ENCODE measurements at regions not wholly inside any gene's neighbourhood (a gene's known extent, or its start where the extent isn't known, plus 50 kb on each side); places are given as distances from the start of the nearest gene placed in this dataset.

DNA sequence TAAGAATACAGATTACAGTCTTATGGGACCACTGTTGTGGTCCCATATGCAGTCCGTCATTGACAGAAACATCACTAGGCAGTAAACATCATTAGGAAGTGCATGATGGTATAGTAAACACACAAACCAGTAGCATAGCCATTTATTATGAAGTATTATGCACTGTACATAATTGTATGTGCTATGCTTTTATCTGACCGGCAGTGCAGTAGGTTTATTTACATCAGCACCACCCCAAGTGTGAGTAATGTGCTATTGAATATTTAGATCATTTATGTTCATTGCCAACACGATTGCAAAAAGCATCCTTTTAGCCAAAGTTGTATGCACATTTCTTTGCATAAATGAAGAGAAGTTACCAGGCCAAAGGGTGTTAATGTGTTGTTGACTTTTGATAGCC lies 531.6 kb upstream of the TBX3 start:
- no peak for DNase-seq (ENCODE audit: low read depth)

DNA sequence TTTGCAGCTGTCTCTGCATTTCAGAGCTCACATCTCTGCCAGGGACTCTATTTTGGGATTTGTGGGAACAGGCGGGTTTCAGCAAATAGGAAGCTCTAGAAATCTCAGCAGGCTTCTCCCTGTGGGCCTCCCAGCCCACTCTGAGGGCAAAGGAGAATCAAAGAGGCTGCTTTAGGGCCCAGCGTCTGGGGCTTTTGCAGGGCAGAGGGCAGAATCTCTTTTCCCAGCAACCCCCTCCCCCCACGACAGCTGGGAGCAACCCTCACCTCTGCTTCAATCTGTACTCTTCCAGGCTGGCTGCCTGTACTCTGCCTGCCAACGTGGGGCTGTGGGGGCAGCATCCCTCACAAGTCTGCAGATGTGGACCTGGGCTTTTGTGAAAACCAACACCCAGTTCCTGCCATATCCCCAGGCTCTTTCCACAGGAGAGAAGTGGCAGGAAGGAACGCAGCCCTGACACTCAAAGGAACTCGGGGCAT lies 529.6 kb upstream of the TBX3 start:
- no peak for DNase-seq (ENCODE audit: low read depth)

DNA sequence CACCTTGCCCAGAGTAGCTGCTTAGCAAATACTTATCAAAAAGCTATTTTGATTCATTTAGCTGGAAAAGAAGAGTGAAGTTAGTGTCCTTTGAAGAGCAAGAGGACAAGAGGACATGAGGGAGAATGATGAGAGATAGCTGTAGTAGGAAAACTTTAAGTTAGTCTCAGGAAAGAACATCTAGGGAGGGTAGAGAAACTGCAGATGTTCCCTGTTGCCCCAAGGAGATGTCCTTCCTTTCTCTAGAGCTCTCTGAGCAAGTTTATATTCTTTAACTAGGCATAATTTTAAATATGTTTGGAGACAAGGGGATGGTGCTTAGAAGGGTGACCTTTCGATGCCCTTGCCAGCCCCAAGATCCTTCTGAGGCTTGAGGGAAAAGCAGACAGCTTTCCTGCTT lies 529.1 kb upstream of the TBX3 start:
- no peak for DNase-seq (ENCODE audit: low read depth)

DNA sequence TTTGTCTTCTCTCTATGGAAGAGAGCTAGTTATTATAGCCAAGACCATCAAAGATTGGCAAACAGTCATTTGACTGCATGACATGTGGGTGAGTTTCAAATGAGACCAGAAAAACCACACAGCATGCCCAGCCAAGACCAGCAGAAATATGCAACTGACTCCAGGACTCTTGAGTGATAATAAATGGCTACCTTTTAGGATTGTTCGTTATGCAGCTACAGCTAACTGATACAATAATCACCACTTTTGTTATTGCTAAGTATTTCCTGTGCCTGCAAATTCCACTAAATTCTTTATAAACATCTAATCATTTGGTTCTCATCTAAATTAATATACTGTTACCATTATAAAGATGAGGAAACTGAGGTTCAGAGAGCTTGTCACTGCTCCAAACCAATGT lies 528.4 kb upstream of the TBX3 start:
- DNase-seq (ENCODE audit: low read depth) = no peak

DNA sequence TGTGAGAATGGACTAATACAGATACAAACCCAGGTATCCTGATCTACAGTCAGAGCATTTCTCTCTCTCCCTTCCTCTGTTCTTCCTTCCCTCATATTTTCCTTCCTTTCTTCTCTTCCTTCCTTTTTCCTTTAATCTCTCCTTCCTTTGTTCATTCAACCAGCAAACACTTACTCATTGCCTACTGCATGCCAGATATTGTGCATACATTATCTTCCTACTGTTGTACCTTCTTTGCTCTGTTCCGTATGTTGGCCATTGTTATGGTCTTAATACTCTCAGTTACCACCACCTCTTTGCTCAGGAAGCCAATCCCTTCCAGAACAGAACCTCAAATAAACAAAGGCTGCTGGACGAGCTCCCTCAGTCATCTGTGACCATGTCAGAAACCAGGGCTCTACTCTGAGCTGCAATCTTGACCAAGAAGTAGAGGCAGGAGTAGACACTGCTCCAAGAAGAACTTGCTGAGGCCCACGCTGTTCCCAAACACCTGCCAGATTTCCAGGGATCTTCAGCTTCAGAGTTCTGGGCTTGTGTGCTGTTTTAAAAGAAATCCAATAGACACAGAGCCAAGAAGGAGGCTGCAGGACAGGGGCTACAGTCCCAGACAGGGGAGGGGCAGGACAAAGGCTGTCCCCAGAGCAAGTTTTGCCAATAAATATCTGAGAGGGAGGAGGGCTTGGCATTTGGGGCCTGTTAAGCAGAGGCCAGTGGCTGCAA lies 526.7 kb upstream of the TBX3 start:
- no peak for DNase-seq (ENCODE audit: low read depth)

DNA sequence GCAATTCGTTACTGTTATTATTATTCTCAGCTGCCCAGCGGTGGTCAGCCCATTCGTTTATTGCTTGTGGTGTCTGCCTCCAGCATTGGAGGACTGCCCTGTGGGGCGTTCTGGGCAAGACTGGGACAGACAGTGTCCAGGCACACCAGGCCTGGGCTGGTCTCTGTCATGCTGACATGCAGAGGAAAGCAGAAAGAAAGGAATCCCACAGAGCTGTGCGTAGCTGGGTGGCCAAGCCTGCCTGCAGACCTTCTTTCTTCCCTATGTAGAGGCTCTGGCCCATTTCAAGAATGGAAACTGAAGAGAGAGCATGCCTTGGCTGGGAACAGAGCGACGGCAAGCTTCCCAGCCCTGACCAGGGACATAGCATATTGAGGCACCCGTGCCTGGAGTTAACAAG lies 525.3 kb upstream of the TBX3 start:
- no peak for DNase-seq (ENCODE audit: low read depth)

DNA sequence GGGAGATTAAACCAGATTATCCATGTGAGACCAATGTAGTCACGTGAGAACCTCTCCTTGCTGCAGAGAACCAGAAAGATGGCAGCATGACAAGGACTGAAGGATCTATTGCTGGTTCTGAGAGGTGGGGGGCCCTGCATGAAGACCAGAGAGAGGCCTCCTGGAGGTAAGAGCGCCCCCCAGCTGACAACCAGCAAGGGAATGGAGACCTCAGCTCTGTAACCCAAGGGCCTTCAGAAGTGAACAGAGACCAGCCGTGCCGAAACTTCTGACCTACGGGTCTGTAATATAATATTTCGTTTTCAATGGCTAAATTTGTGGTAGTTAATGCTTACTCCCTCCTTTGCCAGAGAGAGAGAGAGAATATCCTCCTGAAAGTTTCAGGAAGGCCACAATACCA lies 524.1 kb upstream of the TBX3 start:
- DNase-seq (ENCODE audit: low read depth) = no peak

DNA sequence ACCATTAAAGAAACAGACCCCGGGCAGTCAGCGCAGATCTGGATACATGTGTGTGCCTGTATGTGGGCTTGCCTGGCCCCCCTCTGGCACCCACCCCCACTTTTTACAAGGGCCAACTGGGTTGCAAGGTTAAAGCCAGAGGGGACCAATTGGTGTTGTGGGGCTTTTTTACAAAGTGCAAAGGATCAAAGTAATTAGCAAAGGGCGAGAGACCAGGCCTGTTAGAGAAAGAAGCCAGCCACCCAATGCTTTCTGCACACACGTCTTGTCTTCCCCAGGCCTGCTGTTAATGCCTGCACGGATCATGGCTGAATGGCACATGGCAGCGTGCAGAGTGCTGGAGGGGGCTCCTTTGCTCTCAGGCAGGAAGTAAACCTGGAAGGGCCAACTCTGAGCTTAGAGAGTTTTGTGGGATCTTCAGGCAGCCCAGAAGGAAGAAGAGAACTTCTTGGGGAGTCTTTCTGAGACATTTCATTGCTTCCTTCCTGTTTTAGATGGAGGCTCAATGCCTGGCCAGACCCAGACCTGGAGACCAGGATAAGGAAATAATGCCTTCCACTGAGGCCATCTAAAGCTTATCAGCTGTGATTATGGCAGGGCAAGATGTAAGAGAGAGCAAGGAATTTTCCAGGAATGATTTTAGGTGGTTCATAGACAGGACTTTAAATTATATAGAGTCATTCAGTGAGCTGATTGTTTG lies 523.4 kb upstream of the TBX3 start:
- DNase-seq (ENCODE audit: low read depth) = no peak

DNA sequence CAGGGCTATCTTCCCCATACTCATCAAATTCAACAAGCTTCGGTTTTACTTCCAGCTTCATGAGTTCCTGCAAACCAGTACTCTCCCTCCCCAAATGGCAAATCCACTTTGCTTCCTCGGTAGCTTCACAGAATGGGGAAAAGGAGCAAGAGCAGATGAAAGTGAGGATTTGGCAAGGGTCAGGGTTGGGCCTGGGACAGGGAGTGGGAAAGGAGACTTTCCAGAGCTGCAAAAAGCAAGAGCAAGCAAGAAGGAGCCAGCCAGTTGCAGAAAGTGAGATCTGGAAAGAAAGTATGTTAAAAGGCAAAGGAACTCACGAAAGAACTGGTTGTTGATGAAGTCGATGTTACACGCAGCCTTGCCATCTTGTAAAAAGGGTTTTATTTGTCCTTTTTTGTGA lies 522.8 kb upstream of the TBX3 start:
- DNase-seq (ENCODE audit: low read depth) = no peak

DNA sequence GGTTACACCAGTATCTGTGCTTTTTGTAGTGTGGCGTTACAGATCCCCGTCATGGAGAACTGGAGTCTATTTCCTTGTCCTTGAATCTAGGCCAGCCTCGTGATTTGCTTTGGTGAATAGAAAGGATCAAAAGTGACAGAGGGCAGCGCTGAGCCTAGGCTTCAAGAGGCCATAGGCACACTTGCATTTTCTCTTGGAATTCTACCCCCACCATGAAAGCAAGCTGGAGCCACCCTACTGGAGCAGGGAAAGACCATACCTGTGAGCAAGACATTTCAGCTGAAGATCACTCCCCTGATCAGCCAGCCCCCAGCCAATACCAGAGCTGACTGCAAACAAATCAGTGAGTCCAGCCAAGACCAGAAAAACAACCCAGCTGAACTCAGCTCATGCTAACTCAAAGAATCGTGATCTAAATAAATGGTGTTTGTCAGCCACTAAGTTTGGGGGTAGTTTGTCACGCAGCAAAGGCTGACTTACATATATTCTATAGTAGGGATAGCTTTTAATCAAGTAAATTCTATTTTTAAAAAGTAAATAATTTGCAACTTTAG lies 521.9 kb upstream of the TBX3 start:
- no peak for DNase-seq (ENCODE audit: low read depth)

DNA sequence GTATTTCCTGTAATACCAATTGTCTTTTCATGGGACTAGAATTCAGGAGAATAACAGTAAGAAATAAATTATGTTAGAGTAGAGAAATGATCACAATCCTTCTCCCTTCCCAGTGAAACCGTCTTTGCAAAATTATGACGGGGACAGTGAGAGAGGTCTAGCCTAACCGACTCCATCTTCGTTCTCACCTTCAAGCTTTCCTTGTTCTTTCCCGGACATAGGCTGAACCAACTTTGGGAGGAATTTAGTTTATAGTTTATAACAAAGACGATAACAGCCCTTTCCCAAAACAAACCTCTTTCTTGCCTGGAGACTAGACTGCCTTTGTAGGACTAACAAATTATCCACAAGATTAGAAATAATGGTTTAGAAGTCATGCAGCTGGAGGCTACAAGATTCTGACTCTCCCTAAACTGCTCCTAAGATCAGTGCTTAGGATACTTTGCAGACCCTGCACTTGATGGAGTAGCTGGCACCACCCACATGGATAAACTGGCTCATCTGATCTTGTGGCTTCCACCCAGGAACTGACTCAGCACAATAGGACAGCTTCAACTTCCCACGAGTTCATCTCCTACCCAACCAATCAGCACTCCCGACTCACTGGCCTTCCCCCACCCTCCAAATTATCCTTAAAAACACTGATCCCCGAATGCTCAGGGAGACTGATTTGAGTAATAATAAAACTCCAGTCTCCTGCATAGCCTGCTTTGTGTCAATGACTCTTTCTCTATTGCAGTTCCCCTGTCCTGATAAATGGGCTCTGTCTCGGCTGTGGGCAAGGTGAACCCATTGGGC lies 521.2 kb upstream of the TBX3 start:
- peak; percentile 67 for DNase-seq (ENCODE audit: low read depth)

DNA sequence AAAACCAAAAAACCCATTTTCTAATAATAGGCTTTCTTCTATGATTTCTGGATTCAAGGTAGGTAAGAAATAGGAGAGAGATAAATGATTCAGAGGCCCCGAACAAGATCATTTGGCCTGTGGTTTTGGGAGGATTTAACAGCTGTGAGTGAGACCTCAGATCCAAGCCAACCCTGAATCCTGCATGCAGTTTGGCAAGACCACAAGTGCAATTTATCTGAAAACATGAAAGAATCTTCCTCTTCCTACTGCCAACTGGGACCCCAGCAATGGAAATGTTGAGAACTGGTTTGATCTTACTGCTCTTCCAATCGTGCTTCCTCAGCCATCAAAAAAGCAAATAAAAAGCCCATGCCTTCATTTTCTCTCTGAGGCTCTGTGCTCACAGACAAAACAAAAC lies 519.7 kb upstream of the TBX3 start:
- DNase-seq (ENCODE audit: low read depth) = peak; percentile 36

DNA sequence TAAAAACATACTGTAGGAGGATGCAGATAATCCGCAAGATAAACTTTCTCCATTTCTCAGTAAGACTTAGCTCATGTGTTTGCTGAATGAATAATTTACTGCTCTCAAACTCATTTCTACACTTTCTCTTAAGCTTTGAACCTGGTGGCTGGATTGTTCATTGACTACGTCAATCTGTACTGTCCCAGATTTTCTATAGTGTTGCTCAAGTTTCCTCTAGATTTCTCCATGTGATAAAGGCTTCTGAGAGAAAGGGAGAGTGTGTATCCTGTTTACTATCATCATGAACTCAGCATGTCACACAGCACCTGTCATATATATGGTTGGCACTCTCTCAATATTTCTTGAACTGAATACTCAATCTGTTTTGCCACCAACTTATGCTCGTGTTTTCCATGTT lies 518.0 kb upstream of the TBX3 start:
- DNase-seq (ENCODE audit: low read depth) = no peak

DNA sequence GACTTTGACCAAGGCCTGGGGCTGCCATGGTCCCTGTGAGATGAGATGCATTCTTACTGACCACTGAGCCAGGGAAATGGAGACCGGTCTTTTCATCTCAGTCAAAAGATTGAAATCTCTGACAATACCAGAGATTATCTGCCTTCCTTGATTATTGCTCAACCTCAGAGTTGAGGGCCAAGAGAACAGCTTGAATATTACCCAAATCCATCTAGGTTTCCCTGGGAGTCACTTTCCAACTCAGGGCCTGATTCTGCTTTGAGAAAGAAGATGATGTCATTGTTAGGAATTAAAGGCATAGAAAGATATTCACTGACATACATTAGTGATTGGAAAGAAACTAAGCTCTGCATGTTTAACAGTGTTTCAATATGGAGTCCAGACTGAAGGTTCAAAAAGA lies 515.9 kb upstream of the TBX3 start:
- peak; percentile 63 for DNase-seq (ENCODE audit: low read depth)

DNA sequence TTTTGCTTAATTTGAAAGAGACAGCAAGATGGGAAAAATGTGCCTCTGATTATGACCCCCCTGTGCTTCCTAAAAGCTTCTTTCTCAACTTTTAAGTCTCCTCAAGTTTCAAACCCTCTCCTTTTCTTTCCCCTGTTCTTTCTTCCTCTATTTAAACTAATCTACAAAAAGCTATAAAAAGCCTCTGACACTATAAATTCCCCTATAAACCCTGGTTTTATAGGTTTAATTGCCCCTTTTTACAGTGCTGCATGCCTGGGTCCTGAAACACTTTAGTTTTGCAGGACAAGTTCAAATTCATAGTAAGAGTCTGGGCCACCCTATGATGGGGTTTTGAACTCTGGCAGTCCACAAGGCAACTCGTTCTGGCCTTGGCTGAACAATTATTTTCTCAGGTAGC lies 510.9 kb upstream of the TBX3 start:
- DNase-seq (ENCODE audit: low read depth) = no peak

DNA sequence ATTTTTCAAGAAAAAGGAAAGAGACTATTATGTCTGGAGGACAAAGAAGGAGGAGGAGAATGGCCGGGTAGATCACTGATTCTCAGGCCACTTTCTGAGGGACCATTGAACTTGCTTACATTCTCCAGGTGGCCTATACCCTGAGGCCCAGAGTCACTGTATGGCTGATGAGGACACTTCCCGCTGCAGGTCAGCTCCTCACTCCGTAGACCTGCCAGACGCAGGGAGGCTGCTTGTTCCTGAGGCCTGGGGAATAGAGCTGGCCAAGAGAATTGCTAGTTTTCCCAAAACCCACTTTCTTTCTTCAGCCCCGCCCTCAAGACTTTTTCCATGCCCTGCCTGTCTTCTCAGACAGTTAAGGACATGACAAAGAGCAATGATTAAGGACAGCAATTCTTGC lies 510.5 kb upstream of the TBX3 start:
- DNase-seq (ENCODE audit: low read depth) = no peak

DNA sequence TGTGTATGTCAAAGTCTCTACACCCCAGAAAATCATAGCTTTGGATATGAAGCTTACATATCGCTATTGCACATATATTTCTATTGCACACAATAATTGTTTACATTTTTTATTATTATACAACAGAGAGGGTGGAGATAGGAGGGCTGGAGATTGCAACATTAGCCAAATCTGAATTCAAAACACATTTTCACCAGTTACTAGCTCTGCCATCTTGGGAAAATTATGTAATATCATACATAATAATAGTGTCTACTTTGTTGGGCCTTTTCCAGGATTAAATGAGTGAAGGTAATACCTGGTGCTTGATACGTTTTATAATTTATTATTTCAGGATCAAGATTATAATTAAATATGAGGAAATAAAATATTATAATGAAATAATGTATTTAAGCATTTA lies 507.4 kb upstream of the TBX3 start:
- DNase-seq (ENCODE audit: low read depth) = no peak

DNA sequence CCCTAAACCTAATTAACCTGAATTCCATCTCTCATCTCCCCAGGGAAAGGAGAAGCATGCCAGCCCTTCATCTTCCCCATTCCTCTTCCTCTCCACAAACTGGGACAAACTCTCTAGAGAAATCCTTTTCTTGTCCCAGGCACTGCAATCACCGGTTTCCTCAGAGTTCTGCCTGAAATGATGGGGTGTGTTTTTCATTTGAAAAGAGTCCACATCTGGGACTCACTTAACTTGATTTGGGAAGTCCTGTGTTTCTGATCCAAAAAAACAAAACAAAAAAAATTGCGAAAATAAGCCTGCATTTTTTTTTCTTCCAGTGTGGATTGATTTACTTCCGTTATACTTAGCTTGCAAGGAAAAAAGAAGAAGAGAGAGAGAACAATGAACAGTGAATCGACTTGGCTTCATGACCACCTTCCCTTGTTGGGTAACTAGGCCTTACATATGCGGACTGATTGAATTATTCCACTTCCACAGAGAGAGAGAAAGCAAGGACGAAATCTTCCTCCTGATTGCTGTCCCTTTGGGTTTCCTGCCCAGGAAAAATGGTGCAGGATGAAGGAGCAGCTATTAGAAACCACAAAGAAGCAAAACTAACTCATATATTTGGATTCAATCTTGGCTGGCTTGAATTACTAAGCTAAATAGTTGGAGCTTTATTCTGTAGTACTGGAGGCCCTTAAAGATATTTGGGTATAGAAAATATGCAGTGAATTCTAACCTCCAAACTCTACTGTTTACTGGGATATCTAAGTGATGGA lies 506.2 kb upstream of the TBX3 start:
- no peak for DNase-seq (ENCODE audit: low read depth)

DNA sequence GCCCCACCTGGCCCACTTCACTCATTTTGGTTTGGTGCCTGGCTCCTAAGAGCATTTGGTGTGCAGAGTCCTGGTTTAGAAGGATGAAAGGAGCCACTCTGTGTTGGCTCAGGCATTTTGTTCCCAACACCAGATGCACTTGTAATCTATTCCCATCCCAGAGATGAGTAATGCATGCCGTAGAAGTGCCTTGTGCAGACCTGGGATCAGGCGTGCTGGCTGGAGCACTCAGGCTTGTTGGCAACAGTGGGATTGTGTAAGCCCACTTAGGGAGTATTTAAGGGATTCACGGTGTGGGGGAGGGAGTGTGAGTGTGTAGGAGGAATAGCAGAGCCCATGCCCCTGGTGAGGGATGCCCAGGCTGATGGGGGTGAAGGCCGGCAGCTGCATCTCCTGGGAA lies 501.5 kb upstream of the TBX3 start:
- DNase-seq (ENCODE audit: low read depth) = no peak

DNA sequence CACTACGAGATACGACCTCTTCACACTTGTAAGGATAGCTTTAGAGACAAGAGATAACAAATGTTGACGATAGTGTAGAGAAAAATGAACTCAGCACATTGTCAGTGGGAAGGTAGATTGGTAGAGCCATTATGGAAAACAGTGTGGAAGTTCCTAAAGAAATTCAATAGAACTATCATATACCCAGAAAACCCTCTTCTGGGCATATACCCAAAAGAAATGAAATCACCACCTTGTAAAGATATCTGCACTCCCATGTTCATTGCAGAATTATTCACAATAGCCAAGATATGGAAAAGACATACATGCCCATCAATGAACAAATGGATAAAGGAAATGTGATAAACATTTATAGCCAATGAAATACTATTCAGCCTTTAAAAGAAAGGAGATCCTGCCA lies 499.8 kb upstream of the TBX3 start:
- DNase-seq (ENCODE audit: low read depth) = no peak

DNA sequence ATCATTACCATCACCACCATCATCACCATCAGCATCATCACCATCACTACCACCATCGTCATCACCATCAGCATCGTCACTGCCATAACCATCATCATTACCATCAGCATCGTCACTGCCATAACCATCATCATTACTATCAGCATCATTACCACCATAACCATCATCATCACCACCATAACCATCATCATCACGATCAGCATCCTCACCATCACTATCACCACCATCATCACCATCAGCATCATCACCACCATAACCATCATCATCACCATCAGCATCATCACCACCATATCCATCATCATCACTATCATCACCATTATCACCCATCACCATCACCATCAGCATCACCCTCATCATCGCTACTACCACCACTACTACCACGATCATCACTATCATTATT lies 493.9 kb upstream of the TBX3 start:
- DNase-seq (ENCODE audit: low read depth) = no peak
